Panc1 (cell line): ENCODE measurements at regions not wholly inside any gene's neighbourhood (a gene's known extent, or its start where the extent isn't known, plus 50 kb on each side); places are given as distances from the start of the nearest gene placed in this dataset.

Experiments
- ATAC-seq: fragments of 200-7000 bp; cut with Tn5 transposase; 2 replicates; pipeline ENCODE4 v1.9.1; 2020; ENCODE audit warnings: mild to moderate bottlenecking, moderate library complexity
- BruUV-seq: library from RNA; stranded (reverse); fragments of 400-500 nt; replicated peaks from 2 replicates; lab custom pipeline; 2021; lab: Mats Ljungman, UMichigan
- CTCF ChIA-PET: fragments of 300-600 bp; sonication (Branson Sonifier 250); formaldehyde crosslinking; loops from one replicate; lab custom pipeline; 2022; ENCODE audit warnings: antibody characterized with exemption; lab: Charles Lee
- POLR2A ChIA-PET: fragments of 300-600 bp; sonication (Branson Sonifier 250); formaldehyde crosslinking; loops from one replicate; lab custom pipeline; 2022; ENCODE audit warnings: antibody characterized with exemption; lab: Charles Lee
- DNase-seq: peaks from one replicate; pipeline ENCODE4 v3.0.0-alpha.2; 2010; ENCODE audit warnings: low read depth, low spot score
- H3K27ac ChIP-seq: 2 replicates; pipeline ENCODE4 v1.5.1; 2011; ENCODE audit warnings: mild to moderate bottlenecking, low read length, inconsistent platforms
- H3K27me3 ChIP-seq: fragments of 200-500 bp; sonication (Bioruptor generic); 2 replicates; pipeline ENCODE4 v1.6.0; 2014; ENCODE audit warnings: low read length, inconsistent platforms; ENCODE audit not compliant: control insufficient read depth, insufficient read depth
- H3K36me3 ChIP-seq: fragments of 200-500 bp; sonication (Bioruptor generic); 2 replicates; pipeline ENCODE4 v1.5.1; 2014; ENCODE audit warnings: inconsistent platforms, mild to moderate bottlenecking, low read length, moderate library complexity; ENCODE audit not compliant: control insufficient read depth, insufficient read depth
- H3K4me1 ChIP-seq: 2 replicates; pipeline ENCODE4 v1.5.1; 2011; ENCODE audit warnings: inconsistent platforms, mild to moderate bottlenecking, low read length, moderate library complexity; ENCODE audit not compliant: control insufficient read depth, insufficient read depth
- H3K4me3 ChIP-seq, 2 experiments: 2 replicates each; pipeline ENCODE4 v1.5.1; 2011 to 2012; ENCODE audit warnings: low read depth in 2 of 2, low read length in 2 of 2, mild to moderate bottlenecking in 2 of 2, inconsistent platforms in 1 of 2, moderate library complexity in 1 of 2
- H3K9me3 ChIP-seq: fragments of 200-500 bp; sonication (Bioruptor generic); 2 replicates; pipeline ENCODE4 v1.5.1; 2014; ENCODE audit warnings: low read depth, mild to moderate bottlenecking, inconsistent platforms, low read length, moderate library complexity; ENCODE audit not compliant: control insufficient read depth, insufficient read depth
- CTCF ChIP-seq: fragments of 450-650 bp; IDR thresholded peaks from 2 replicates; pipeline ENCODE4 v1.5.1; 2017; ENCODE audit warnings: mild to moderate bottlenecking
- POLR2AphosphoS5 ChIP-seq: IDR thresholded peaks from 2 replicates; pipeline ENCODE4 v1.6.1; 2012; ENCODE audit warnings: mild to moderate bottlenecking, low read depth, low read length, moderate library complexity
- REST ChIP-seq, 2 experiments: IDR thresholded peaks; 2 replicates each; pipeline ENCODE4 v1.6.1; 2011 to 2012; ENCODE audit warnings: low read depth in 2 of 2, control low read depth in 1 of 2, low read length in 1 of 2, mild to moderate bottlenecking in 1 of 2, moderate library complexity in 1 of 2; ENCODE audit not compliant: insufficient read depth in 1 of 2
- SIN3A ChIP-seq: IDR thresholded peaks from 2 replicates; pipeline ENCODE4 v1.6.1; 2012; ENCODE audit warnings: low read depth, mild to moderate bottlenecking, low read length, moderate library complexity, borderline replicate concordance; ENCODE audit not compliant: insufficient read depth
- TCF7L2 ChIP-seq: IDR thresholded peaks from 2 replicates; pipeline ENCODE4 v1.6.1; 2011; ENCODE audit warnings: mild to moderate bottlenecking, low read depth, low read length, inconsistent platforms
- in situ Hi-C: cut with HindIII; loops from 2 replicates; pipeline ENCODE4 v1.10.0; 2016; ENCODE audit warnings: low sequenced_read_pairs, low pct_unique_long_range_greater_than_20kb
- intact Hi-C: fragments of 100-400 bp; cut with micrococcal nuclease; formaldehyde crosslinking; loops from one replicate; pipeline ENCODE4 v1.10.0; 2022; ENCODE audit not compliant: unreplicated experiment

GRCh38 chr5:34497470-34497808 is 158.7 kb upstream of the RAI14 start:
- Histone ChIP-seq H3K9me3 (no peaks in the 10 kb centered on the region), H3K27me3 (no peaks in the 10 kb centered on the region), H3K4me1 (0 out of 2 replicates have a peak, but pooled peaks cover 5% of the 10 kb centered on the region), H3K27ac (no peak overlapping the region), H3K4me3 (no peak overlapping the region), H3K36me3 (no peaks in the 10 kb centered on the region)
- in situ Hi-C loops, result no loop called here
- CTCF ChIA-PET, result interaction anchor here (0.8 kb wide), 1 partner anchor 11 kb away, joined by 3 read pairs; no protein-coding TSS in a partner anchor
- intact Hi-C loops, result no loop called here
- no peak for DNase-seq
- BruUV-seq, result no TSS peak
- TF ChIP-seq REST (IDR thresholded peaks at IDR 0.05; ENCODE audit: insufficient read depth in 1 of 2, low read depth in 2 of 2, low read length in 1 of 2) (no peak), CTCF (no peak), TCF7L2 (no peak), POLR2AphosphoS5 (no peak), SIN3A (no peak)
- ATAC-seq, result no peak
- POLR2A ChIA-PET, result no interaction called here

GRCh38 chr5:34498572-34498971 is 157.6 kb upstream of the RAI14 start:
- in situ Hi-C loops (no loop called here), intact Hi-C loops (no loop called here)
- ATAC-seq (no peak), DNase-seq (no peak)
- ChIA-PET POLR2A (no interaction called here), CTCF (no interaction called here)
- no peak for TF ChIP-seq SIN3A
- TF ChIP-seq TCF7L2, result no peak
- TF ChIP-seq CTCF, result no peak
- no peak for TF ChIP-seq REST (IDR thresholded peaks at IDR 0.05; ENCODE audit: insufficient read depth in 1 of 2, low read depth in 2 of 2, low read length in 1 of 2)
- no peak for TF ChIP-seq POLR2AphosphoS5
- no peaks in the 10 kb centered on the region for H3K9me3 ChIP-seq
- H3K27me3 ChIP-seq, result no peaks in the 10 kb centered on the region
- H3K4me3 ChIP-seq, result no peak overlapping the region
- 0 out of 2 replicates have a peak, but pooled peaks cover 5% of the 10 kb centered on the region for H3K4me1 ChIP-seq
- no TSS peak for BruUV-seq
- H3K27ac ChIP-seq, result no peak overlapping the region
- H3K36me3 ChIP-seq, result no peaks in the 10 kb centered on the region
